Body of pancreas (tissue), 4 donors: ENCODE measurements at regions not wholly inside any gene's neighbourhood (a gene's known extent, or its start where the extent isn't known, plus 50 kb on each side); places are given as distances from the start of the nearest gene placed in this dataset.

Experiments used
- ATAC-seq: fragments of 150-250 bp; one replicate; pipeline ENCODE4 v1.9.1; 2016
- DNase-seq, 4 donors: peaks; one replicate each; pipeline ENCODE4 v3.0.0-alpha.2; 2019
- H3K27ac ChIP-seq, 4 donors: fragments of 200-600 bp; sonication (generic); 1 replicate in 3 of 4; 2 replicates in 1 of 4; pipeline versions ENCODE4 v1.5.1 to v1.6.1; 2016 to 2019; ENCODE audit warnings: mild to moderate bottlenecking in 1 of 4, mixed read lengths in 1 of 4, moderate library complexity in 1 of 4
- H3K27me3 ChIP-seq, 2 donors: fragments of 200-600 bp; sonication (generic); one replicate each; pipeline ENCODE4 v1.6.0; 2016; ENCODE audit warnings: mild to moderate bottlenecking in 1 of 2
- H3K36me3 ChIP-seq, 2 donors: fragments of 200-600 bp; sonication (generic); replicated peaks in 1 of 2; 2 replicates each; pipeline ENCODE4 v1.5.1; 2016; ENCODE audit warnings: low read depth in 2 of 2; ENCODE audit not compliant: insufficient read depth in 1 of 2
- H3K4me1 ChIP-seq: fragments of 200-600 bp; sonication (generic); one replicate; pipeline ENCODE4 v1.6.0; 2016
- H3K4me3 ChIP-seq, 2 donors: fragments of 200-600 bp; sonication (generic); 1 replicate in 1 of 2; 2 replicates in 1 of 2; pipeline ENCODE4 v1.5.1; 2016 to 2019
- H3K9me3 ChIP-seq, 3 donors: fragments of 200-600 bp; sonication (generic); 1 replicate in 2 of 3; 2 replicates in 1 of 3; pipeline ENCODE4 v1.5.1; 2016
- POLR2A ChIP-seq, 3 donors: fragments of 450-650 bp; IDR thresholded peaks; one replicate each; pipeline ENCODE4 v1.6.1; 2016; ENCODE audit warnings: antibody characterized with exemption in 3 of 3, mild to moderate bottlenecking in 2 of 3
- WGBS, 2 donors: methylation state at CpG; one replicate each; pipeline ENCODE4 v1.1.5; 2017; 5-methylcytosine and 5-hydroxymethylcytosine counted together
- intact Hi-C: fragments of 100-400 bp; cut with DNase I; formaldehyde crosslinking; loops from one replicate; pipeline ENCODE4 v1.15.1; 2023
- TF ChIP-seq, protein P1 (sequence below), 7 experiments: fragments of 450-650 bp in 4 of 7; fragments of 200-600 bp in 3 of 7; sonication (generic) in 3 of 7; IDR thresholded peaks; one replicate each; pipeline ENCODE4 v1.5.1; 2016 to 2019; ENCODE audit warnings: antibody characterized with exemption in 7 of 7

DNA sequence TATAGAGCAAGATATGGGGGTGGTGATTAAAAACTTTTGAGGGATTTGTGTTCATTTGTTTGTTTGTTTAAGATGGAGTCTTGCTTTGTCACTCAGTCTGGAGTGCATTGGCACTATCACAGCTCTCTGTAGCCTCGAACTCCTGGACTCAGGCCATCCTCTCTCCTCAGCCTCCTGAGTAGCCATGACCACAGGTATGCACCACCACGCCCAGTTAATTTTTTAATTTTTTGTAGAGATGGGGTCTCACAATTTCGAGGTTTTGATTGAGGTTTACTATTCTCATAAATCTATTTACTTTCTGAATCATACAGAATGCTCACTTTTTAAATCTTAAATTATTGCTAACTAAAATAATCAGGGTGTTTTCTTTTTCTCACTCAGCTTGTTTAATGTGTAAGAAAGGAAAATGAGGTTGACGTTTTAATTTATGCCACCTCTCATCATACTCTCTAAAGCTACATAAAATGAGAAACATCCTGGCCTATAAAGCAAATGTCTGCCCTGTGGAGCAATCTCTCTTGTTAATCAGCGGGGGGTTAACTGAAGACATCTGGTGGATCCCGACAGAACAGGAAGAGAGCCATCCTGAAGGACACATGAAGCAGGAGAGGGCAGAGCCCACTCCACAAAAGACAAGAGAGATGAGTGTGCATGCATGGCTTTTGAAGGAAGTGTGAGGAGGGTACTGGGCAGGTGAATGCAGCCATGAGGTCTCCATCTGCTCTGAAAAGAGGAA, 589.1 kb upstream of the SLC8A1 start:
- H3K27ac ChIP-seq = no peak overlapping the region
- no peaks in the 10 kb centered on the region for H3K9me3 ChIP-seq
- no peak for DNase-seq
- ATAC-seq = no peak
- intact Hi-C loops = no loop called here
- no peaks in the 10 kb centered on the region for H3K36me3 ChIP-seq
- WGBS, 2 donors = 46 to 55% methylated on average over 6 of the region's 6 CpGs
- H3K27me3 ChIP-seq = no peaks in the 10 kb centered on the region
- H3K4me1 ChIP-seq = no peaks in the 10 kb centered on the region
- no peak overlapping the region for H3K4me3 ChIP-seq
- no peak for TF ChIP-seq POLR2A (IDR thresholded peaks at IDR 0.05)
- TF ChIP-seq, protein P1, sequence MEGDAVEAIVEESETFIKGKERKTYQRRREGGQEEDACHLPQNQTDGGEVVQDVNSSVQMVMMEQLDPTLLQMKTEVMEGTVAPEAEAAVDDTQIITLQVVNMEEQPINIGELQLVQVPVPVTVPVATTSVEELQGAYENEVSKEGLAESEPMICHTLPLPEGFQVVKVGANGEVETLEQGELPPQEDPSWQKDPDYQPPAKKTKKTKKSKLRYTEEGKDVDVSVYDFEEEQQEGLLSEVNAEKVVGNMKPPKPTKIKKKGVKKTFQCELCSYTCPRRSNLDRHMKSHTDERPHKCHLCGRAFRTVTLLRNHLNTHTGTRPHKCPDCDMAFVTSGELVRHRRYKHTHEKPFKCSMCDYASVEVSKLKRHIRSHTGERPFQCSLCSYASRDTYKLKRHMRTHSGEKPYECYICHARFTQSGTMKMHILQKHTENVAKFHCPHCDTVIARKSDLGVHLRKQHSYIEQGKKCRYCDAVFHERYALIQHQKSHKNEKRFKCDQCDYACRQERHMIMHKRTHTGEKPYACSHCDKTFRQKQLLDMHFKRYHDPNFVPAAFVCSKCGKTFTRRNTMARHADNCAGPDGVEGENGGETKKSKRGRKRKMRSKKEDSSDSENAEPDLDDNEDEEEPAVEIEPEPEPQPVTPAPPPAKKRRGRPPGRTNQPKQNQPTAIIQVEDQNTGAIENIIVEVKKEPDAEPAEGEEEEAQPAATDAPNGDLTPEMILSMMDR (IDR thresholded peaks at IDR 0.05) = no peak

DNA sequence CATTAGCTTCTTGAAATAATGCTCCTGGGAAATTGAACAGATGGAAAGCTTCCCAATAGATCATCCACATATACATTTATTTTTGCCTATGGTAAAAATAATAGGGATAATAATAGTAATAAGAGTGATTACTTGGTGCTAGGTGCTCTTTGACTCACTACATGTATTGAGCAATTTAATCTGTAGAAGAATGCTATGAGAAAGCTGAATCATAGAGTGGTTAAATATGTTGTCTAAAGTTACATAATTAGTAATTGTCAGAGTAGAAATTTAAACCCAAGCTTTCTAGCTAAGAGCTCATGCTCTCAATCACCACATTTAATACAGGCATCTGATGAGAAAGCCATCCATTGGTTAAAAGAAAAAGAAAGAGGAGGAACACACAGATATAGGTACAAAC, 590.5 kb upstream of the SLC8A1 start:
- Histone ChIP-seq H3K36me3 (no peaks in the 10 kb centered on the region), H3K27ac (no peak overlapping the region), H3K9me3 (no peaks in the 10 kb centered on the region), H3K27me3 (no peaks in the 10 kb centered on the region), H3K4me1 (no peaks in the 10 kb centered on the region), H3K4me3 (no peak overlapping the region)
- intact Hi-C loops = no loop called here
- DNase-seq = no peak
- no peak for ATAC-seq
- no peak for TF ChIP-seq POLR2A (IDR thresholded peaks at IDR 0.05)
- TF ChIP-seq, protein P1 (IDR thresholded peaks at IDR 0.05) = no peak

DNA sequence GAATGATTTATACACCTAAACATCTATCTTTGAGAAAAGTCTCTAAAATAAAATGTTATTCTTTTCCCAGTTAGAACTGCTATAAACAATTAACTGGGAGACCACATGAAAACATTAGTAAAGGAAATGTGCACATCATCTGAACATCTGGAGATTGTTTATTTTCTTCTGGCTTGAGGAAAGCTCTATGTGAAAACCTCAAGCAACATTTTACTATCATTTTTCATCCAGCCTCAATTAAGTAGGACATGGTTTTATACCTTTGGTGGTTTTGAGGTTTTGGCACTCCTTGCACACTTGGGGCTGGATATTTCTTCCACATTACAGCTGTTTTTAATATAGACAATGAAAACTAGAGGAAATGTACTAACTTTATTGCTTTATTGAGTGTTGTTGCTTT, 609.5 kb upstream of the SLC8A1 start:
- no peak for TF ChIP-seq POLR2A (IDR thresholded peaks at IDR 0.05)
- TF ChIP-seq, protein P1 (IDR thresholded peaks at IDR 0.05) = no peak
- intact Hi-C loops = no loop called here
- Histone ChIP-seq H3K4me1 (no peaks in the 10 kb centered on the region), H3K4me3 (no peak overlapping the region), H3K27me3 (no peaks in the 10 kb centered on the region), H3K27ac (no peak overlapping the region), H3K9me3 (no peaks in the 10 kb centered on the region), H3K36me3 (no peaks in the 10 kb centered on the region)
- no peak for DNase-seq
- ATAC-seq = no peak

DNA sequence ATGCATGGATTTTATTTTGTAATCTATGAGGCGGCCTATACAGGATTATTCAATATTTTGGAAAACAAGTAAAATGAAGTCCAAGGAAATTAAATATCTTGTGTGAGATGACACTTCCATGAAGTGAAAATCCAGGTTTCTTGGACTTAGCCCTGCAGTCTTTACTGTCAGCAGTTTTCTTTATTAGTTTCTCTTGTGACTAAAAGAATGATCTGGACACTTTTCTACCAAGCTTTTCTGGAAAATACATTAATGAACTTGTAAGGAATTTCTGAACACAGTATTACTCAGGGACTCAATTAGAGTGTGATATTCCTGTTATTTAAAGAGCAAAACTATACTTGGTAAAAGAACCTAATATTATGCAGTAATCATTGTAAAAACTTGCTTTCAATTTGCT, 610.4 kb upstream of the SLC8A1 start:
- intact Hi-C loops = no loop called here
- 67 to 70% methylated on average over 1 of the region's 1 CpG for WGBS, 2 donors
- no peak overlapping the region for H3K27ac ChIP-seq
- H3K4me1 ChIP-seq = no peaks in the 10 kb centered on the region
- no peaks in the 10 kb centered on the region for H3K27me3 ChIP-seq
- TF ChIP-seq, protein P1 (IDR thresholded peaks at IDR 0.05) = no peak
- no peak for TF ChIP-seq POLR2A (IDR thresholded peaks at IDR 0.05)
- H3K36me3 ChIP-seq = no peaks in the 10 kb centered on the region
- no peak overlapping the region for H3K4me3 ChIP-seq
- no peaks in the 10 kb centered on the region for H3K9me3 ChIP-seq
- ATAC-seq (no peak), DNase-seq (no peak)

DNA sequence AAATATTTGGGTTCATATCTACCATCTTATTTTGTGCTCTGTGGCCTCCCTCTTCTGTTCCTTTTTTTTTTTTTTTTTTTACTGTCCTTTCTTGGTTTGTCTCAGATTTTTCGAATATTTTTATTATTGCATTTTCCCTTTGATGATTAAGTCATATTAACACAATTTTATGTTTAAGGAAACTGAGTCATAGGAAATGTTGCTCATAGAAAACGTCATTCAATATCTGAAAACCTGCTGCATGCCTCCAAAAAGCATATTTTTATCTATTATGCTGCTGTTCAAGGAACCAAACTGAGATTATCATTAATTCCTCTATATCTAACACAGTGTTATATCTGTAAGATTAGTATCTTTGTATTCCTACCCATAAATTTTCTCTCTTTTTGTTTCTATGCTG, 614.3 kb upstream of the SLC8A1 start:
- Histone ChIP-seq H3K9me3 (no peaks in the 10 kb centered on the region), H3K4me1 (no peaks in the 10 kb centered on the region), H3K27me3 (no peaks in the 10 kb centered on the region), H3K27ac (no peak overlapping the region), H3K4me3 (no peak overlapping the region), H3K36me3 (no peaks in the 10 kb centered on the region)
- intact Hi-C loops = no loop called here
- no peak for TF ChIP-seq POLR2A (IDR thresholded peaks at IDR 0.05)
- TF ChIP-seq, protein P1 (IDR thresholded peaks at IDR 0.05) = no peak
- ATAC-seq = no peak
- 30 to 47% methylated on average over 2 of the region's 2 CpGs for WGBS, 2 donors
- DNase-seq = no peak
